ENCODE measurements at regions not wholly inside any gene's neighbourhood (a gene's known extent, or its start where the extent isn't known, plus 50 kb on each side); places are given as distances from the start of the nearest gene placed in this dataset.

DNA sequence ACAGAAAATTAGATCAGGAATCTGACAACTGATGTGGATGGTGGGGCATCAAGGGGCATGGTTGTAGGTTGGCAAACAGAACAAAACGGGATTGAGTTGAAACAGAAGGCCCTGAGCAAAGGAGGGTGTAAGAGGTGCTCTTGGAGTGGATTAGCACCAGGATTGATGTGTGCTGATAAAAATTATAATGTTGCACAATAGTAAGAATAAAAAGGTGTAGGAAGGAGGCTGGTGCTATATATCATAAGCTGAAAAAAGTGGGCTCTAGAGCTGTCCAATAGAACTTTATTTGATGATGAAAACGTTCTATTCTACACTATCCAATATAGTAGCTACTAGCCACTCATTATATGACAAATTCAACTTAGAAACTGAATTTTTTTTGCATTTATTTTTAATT, 263.1 kb upstream of the GYPC start:
- TF ChIP-seq EZH2phosphoT487 (IDR thresholded peaks at IDR 0.05; ENCODE audit: low read depth, severe bottlenecking, unreplicated experiment) (no peak), EZH2 (IDR thresholded peaks at IDR 0.05; ENCODE audit: borderline replicate concordance) (no peak)
- TF ChIP-seq, protein P1, sequence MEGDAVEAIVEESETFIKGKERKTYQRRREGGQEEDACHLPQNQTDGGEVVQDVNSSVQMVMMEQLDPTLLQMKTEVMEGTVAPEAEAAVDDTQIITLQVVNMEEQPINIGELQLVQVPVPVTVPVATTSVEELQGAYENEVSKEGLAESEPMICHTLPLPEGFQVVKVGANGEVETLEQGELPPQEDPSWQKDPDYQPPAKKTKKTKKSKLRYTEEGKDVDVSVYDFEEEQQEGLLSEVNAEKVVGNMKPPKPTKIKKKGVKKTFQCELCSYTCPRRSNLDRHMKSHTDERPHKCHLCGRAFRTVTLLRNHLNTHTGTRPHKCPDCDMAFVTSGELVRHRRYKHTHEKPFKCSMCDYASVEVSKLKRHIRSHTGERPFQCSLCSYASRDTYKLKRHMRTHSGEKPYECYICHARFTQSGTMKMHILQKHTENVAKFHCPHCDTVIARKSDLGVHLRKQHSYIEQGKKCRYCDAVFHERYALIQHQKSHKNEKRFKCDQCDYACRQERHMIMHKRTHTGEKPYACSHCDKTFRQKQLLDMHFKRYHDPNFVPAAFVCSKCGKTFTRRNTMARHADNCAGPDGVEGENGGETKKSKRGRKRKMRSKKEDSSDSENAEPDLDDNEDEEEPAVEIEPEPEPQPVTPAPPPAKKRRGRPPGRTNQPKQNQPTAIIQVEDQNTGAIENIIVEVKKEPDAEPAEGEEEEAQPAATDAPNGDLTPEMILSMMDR (IDR thresholded peaks at IDR 0.05; ENCODE audit: poor library complexity) = no peak
- Histone ChIP-seq H3K4me2 (no peak overlapping the region), H2AFZ (no peak overlapping the region), H3K9me3 (ENCODE audit: low read depth) (no peaks in the 10 kb centered on the region), H3K4me3 (no peak overlapping the region), H3K27ac (no peak overlapping the region), H4K20me1 (ENCODE audit: insufficient read depth, poor library complexity, severe bottlenecking) (no peaks in the 10 kb centered on the region), H3K9me2 (replicated peaks; ENCODE audit: insufficient read depth) (no peaks in the 10 kb centered on the region), H3K4me1 (ENCODE audit: insufficient read depth) (no peaks in the 10 kb centered on the region), H3K36me3 (replicated peaks; ENCODE audit: insufficient read depth, low read depth) (no peaks in the 10 kb centered on the region), H3K79me2 (no peaks in the 10 kb centered on the region), H3K27me3 (no peaks in the 10 kb centered on the region)
- 62% methylated on average over 2 of the region's 2 CpGs for WGBS (ENCODE audit: low lambda C conversion rate, missing lambda C conversion rate)
- DNase-seq (ENCODE audit: low spot score) = no peak

DNA sequence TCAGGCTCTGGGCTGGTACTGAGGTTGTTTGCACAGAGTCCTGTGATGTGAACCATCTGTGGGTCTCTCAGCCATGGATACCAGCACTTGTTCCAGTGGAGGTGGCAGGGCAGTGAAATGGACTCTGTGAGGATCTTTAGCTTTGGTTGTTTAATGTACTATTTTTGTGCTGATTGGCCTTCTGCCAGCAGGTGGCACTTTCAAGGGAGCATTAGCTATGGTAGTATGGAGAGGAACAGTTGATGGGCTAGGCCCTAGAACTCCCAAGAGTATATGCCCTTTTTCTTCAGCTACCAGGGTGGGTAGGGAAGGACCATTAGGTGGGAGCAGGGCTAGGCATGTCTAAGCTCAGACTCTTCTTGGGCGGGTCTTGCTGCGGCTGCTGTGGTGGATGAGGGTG, 257.0 kb upstream of the GYPC start:
- Histone ChIP-seq H3K4me2 (no peak overlapping the region), H3K9me3 (ENCODE audit: low read depth) (no peaks in the 10 kb centered on the region), H3K27ac (no peak overlapping the region), H3K4me1 (ENCODE audit: insufficient read depth) (no peaks in the 10 kb centered on the region), H2AFZ (no peak overlapping the region), H3K4me3 (no peak overlapping the region), H3K9me2 (replicated peaks; ENCODE audit: insufficient read depth) (no peaks in the 10 kb centered on the region), H4K20me1 (ENCODE audit: insufficient read depth, poor library complexity, severe bottlenecking) (no peaks in the 10 kb centered on the region), H3K36me3 (replicated peaks; ENCODE audit: insufficient read depth, low read depth) (no peaks in the 10 kb centered on the region), H3K79me2 (no peaks in the 10 kb centered on the region), H3K27me3 (no peaks in the 10 kb centered on the region)
- DNase-seq (ENCODE audit: low spot score) = no peak
- 100% methylated on average over 2 of the region's 2 CpGs for WGBS (ENCODE audit: low lambda C conversion rate, missing lambda C conversion rate)
- TF ChIP-seq EZH2phosphoT487 (IDR thresholded peaks at IDR 0.05; ENCODE audit: low read depth, severe bottlenecking, unreplicated experiment) = no peak
- TF ChIP-seq, protein P1 (IDR thresholded peaks at IDR 0.05; ENCODE audit: poor library complexity) = no peak
- TF ChIP-seq EZH2 (IDR thresholded peaks at IDR 0.05; ENCODE audit: borderline replicate concordance) = no peak

DNA sequence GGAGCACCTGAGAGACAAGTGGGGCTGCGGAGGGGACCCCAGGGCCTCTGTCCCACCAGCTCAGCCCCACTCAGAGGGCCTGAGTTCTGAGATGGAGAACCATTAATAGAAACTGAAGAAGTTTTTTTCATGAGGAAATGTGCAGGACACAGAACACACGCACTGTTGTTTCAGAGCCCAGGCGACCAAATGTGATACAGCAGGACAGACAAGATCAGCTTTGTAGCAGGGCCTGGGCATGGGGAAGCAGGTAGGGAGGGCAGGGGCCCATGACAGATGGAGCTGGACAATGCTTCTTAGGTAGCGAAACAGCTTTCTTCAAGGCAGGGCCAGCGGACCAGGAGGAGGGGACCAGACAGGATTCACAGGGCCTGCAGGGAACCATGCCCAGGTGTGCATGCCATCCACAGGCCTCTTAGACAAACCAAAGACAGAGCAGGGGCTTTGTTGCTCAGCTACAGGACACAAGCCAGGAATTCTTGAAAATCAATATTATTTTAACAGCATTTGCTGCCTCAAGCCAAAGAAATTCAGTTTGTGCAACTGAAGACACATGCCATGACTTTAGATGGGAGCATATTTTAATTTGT, 252.8 kb upstream of the GYPC start:
- H3K9me3 ChIP-seq (ENCODE audit: low read depth) = no peaks in the 10 kb centered on the region
- no peaks in the 10 kb centered on the region for H3K79me2 ChIP-seq
- H3K4me1 ChIP-seq (ENCODE audit: insufficient read depth) = no peaks in the 10 kb centered on the region
- no peak overlapping the region for H3K4me2 ChIP-seq
- no peaks in the 10 kb centered on the region for H3K36me3 ChIP-seq (replicated peaks; ENCODE audit: insufficient read depth, low read depth)
- no peaks in the 10 kb centered on the region for H3K9me2 ChIP-seq (replicated peaks; ENCODE audit: insufficient read depth)
- no peaks in the 10 kb centered on the region for H3K27me3 ChIP-seq
- H4K20me1 ChIP-seq (ENCODE audit: insufficient read depth, poor library complexity, severe bottlenecking) = no peaks in the 10 kb centered on the region
- no peak overlapping the region for H3K4me3 ChIP-seq
- WGBS (ENCODE audit: low lambda C conversion rate, missing lambda C conversion rate) = 91% methylated on average over 5 of the region's 5 CpGs
- H3K27ac ChIP-seq = no peak overlapping the region
- no peak for DNase-seq (ENCODE audit: low spot score)
- TF ChIP-seq EZH2phosphoT487 (IDR thresholded peaks at IDR 0.05; ENCODE audit: low read depth, severe bottlenecking, unreplicated experiment) = no peak
- no peak for TF ChIP-seq EZH2 (IDR thresholded peaks at IDR 0.05; ENCODE audit: borderline replicate concordance)
- H2AFZ ChIP-seq = no peak overlapping the region

DNA sequence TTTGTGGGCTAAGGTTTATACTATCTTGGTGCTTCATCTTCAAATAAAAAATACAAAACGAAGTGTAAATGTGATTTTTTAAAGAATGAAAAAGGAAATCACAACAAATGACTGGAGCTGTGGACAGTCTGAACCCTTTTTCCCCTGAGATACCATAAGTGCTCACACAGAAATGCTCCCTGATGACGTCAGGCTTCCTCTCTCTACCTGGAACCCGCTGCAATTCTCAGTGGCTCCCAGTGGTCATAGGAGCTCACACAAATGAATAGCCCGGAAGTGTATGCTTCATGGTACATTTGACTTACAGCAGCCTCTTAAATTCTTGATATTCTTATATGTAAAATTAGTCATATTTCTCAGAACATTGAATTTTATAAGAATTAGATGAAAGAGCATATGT, 249.7 kb upstream of the GYPC start:
- Histone ChIP-seq H3K4me2 (no peak overlapping the region), H3K27me3 (no peaks in the 10 kb centered on the region), H3K36me3 (replicated peaks; ENCODE audit: insufficient read depth, low read depth) (no peaks in the 10 kb centered on the region), H3K4me1 (ENCODE audit: insufficient read depth) (no peaks in the 10 kb centered on the region), H3K4me3 (no peak overlapping the region), H3K27ac (no peak overlapping the region), H2AFZ (no peak overlapping the region), H4K20me1 (ENCODE audit: insufficient read depth, poor library complexity, severe bottlenecking) (no peaks in the 10 kb centered on the region), H3K79me2 (no peaks in the 10 kb centered on the region), H3K9me3 (ENCODE audit: low read depth) (no peaks in the 10 kb centered on the region), H3K9me2 (replicated peaks; ENCODE audit: insufficient read depth) (no peaks in the 10 kb centered on the region)
- 87% methylated on average over 4 of the region's 4 CpGs for WGBS (ENCODE audit: low lambda C conversion rate, missing lambda C conversion rate)
- DNase-seq (ENCODE audit: low spot score) = no peak
- TF ChIP-seq EZH2 (IDR thresholded peaks at IDR 0.05; ENCODE audit: borderline replicate concordance) = no peak
- TF ChIP-seq, protein P1 (IDR thresholded peaks at IDR 0.05; ENCODE audit: poor library complexity) = no peak
- no peak for TF ChIP-seq EZH2phosphoT487 (IDR thresholded peaks at IDR 0.05; ENCODE audit: low read depth, severe bottlenecking, unreplicated experiment)
